ENCODE measurements at regions not wholly inside any gene's neighbourhood (a gene's known extent, or its start where the extent isn't known, plus 50 kb on each side); places are given as distances from the start of the nearest gene placed in this dataset.

- DNase-seq (no peak), ATAC-seq (no peak)
These were observed 149.3 kb upstream of the CTTNBP2 start for GRCh38 chr7:118022546-118022945.

GRCh38 chr7:118026791-118027190, 153.6 kb upstream of the CTTNBP2 start:
- ATAC-seq: no peak
- DNase-seq: no peak

GRCh38 chr7:118028226-118028625, 155.0 kb upstream of the CTTNBP2 start:
- DNase-seq: no peak
- ATAC-seq: no peak

GRCh38 chr7:118029826-118030422, 154.0 kb upstream of the LSM8 start:
- DNase-seq (no peak), ATAC-seq (no peak)

GRCh38 chr7:118033273-118033672, 150.7 kb upstream of the LSM8 start:
- DNase-seq (no peak), ATAC-seq (no peak)

- no peak for ATAC-seq
These were observed 143.9 kb upstream of the LSM8 start for GRCh38 chr7:118039963-118040489.

GRCh38 chr7:118040562-118040961, 143.4 kb upstream of the LSM8 start:
- ATAC-seq (no peak), DNase-seq (no peak)

More at GRCh38 chr7:118039963-118040489, 143.9 kb upstream of the LSM8 start:
- DNase-seq: no peak

GRCh38 chr7:118041251-118041878, 142.6 kb upstream of the LSM8 start:
- no peak for ATAC-seq
- no peak for DNase-seq

GRCh38 chr7:118045629-118046028, 138.3 kb upstream of the LSM8 start:
- ATAC-seq: no peak
- DNase-seq: no peak

GRCh38 chr7:118046086-118046485, 137.9 kb upstream of the LSM8 start:
- DNase-seq (no peak), ATAC-seq (no peak)

- ATAC-seq: no peak
- no peak for DNase-seq
These were observed 137.2 kb upstream of the LSM8 start for GRCh38 chr7:118046801-118047200.

GRCh38 chr7:118052336-118052735, 131.6 kb upstream of the LSM8 start:
- DNase-seq: no peak
- ATAC-seq: no peak

GRCh38 chr7:118053353-118053752, 130.6 kb upstream of the LSM8 start:
- DNase-seq: no peak
- no peak for ATAC-seq

- DNase-seq (no peak), ATAC-seq (no peak)
These were observed 129.4 kb upstream of the LSM8 start for GRCh38 chr7:118054529-118054928.

GRCh38 chr7:118055647-118056046, 128.3 kb upstream of the LSM8 start:
- ATAC-seq: no peak
- no peak for DNase-seq

GRCh38 chr7:118057404-118057803, 126.6 kb upstream of the LSM8 start:
- no peak for ATAC-seq
- no peak for DNase-seq

GRCh38 chr7:118059209-118059608, 124.8 kb upstream of the LSM8 start:
- no peak for DNase-seq
- no peak for ATAC-seq

GRCh38 chr7:118060692-118061091, 123.3 kb upstream of the LSM8 start:
- no peak for DNase-seq
- no peak for ATAC-seq

- no peak for DNase-seq
- ATAC-seq: no peak
These were observed 122.6 kb upstream of the LSM8 start for GRCh38 chr7:118061386-118061785.

- DNase-seq (no peak), ATAC-seq (no peak)
These were observed 110.9 kb upstream of the LSM8 start for GRCh38 chr7:118072893-118073674.

- DNase-seq: no peak
- ATAC-seq: no peak
These were observed 108.0 kb upstream of the LSM8 start for GRCh38 chr7:118075936-118076335.

GRCh38 chr7:118076564-118076963, 107.4 kb upstream of the LSM8 start:
- DNase-seq: no peak
- no peak for ATAC-seq

- DNase-seq: no peak
These were observed 105.9 kb upstream of the LSM8 start for GRCh38 chr7:118078015-118078414.

More at GRCh38 chr7:118078015-118078414, 105.9 kb upstream of the LSM8 start:
- ATAC-seq: no peak

Measured in stimulated activated naive CD8-positive, alpha-beta T cell treated with anti-CD3 and anti-CD28 coated beads, Interleukin-15, Interleukin-2, amounts not matched to agents 100 U/mL and 50 U/mL, for 24 hours (primary cell).